ENCODE measurements at regions not wholly inside any gene's neighbourhood (a gene's known extent, or its start where the extent isn't known, plus 50 kb on each side); places are given as distances from the start of the nearest gene placed in this dataset.

DNA sequence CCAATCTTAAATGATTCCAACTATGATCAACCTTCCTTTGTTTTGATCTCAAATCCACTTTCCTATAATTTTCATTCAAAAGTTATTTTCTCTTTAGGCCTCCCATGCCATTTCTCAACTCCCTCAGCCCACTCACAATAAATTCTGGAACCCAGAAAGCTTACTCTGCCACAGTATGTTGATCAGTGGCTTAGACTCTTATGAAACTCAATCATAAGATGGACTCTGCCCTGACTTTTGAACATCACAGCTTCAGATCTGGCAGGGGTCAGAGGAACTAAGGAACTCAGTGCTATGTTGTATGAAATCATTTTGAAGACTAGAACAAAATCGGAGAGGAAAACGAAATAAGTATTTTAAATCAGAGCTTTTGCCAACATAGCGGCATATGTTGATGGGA is 59.8 kb upstream of the LGALSL start:
- TF ChIP-seq, protein P1, sequence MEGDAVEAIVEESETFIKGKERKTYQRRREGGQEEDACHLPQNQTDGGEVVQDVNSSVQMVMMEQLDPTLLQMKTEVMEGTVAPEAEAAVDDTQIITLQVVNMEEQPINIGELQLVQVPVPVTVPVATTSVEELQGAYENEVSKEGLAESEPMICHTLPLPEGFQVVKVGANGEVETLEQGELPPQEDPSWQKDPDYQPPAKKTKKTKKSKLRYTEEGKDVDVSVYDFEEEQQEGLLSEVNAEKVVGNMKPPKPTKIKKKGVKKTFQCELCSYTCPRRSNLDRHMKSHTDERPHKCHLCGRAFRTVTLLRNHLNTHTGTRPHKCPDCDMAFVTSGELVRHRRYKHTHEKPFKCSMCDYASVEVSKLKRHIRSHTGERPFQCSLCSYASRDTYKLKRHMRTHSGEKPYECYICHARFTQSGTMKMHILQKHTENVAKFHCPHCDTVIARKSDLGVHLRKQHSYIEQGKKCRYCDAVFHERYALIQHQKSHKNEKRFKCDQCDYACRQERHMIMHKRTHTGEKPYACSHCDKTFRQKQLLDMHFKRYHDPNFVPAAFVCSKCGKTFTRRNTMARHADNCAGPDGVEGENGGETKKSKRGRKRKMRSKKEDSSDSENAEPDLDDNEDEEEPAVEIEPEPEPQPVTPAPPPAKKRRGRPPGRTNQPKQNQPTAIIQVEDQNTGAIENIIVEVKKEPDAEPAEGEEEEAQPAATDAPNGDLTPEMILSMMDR (IDR thresholded peaks at IDR 0.05): no peak
- TF ChIP-seq POLR2A (IDR thresholded peaks at IDR 0.05) (no peak), POLR2AphosphoS5 (IDR thresholded peaks at IDR 0.05; ENCODE audit: insufficient read depth in 1 of 2, low read depth in 1 of 2) (no peak)
